Esophagus (tissue), 2 donors: ENCODE measurements at regions not wholly inside any gene's neighbourhood (a gene's known extent, or its start where the extent isn't known, plus 50 kb on each side); places are given as distances from the start of the nearest gene placed in this dataset.

ENCODE experiments used
- H3K27ac ChIP-seq, 2 donors: one replicate each; pipeline ENCODE4 v1.5.1; 2013; ENCODE audit warnings: low read depth in 2 of 2, mild to moderate bottlenecking in 2 of 2, inconsistent platforms in 1 of 2, low read length in 1 of 2, moderate library complexity in 1 of 2
- H3K27me3 ChIP-seq, 2 donors: one replicate each; pipeline ENCODE4 v1.6.1; 2013; ENCODE audit warnings: low read length in 2 of 2, control low read depth in 1 of 2, mild to moderate bottlenecking in 1 of 2; ENCODE audit not compliant: insufficient read depth in 2 of 2, control insufficient read depth in 1 of 2
- H3K36me3 ChIP-seq, 2 donors: one replicate each; pipeline ENCODE4 v1.6.1; 2013; ENCODE audit warnings: low read length in 1 of 2; ENCODE audit not compliant: control insufficient read depth in 2 of 2, insufficient read depth in 2 of 2
- H3K4me1 ChIP-seq, 2 donors: one replicate each; pipeline ENCODE4 v1.6.1; 2013; ENCODE audit warnings: low read length in 1 of 2; ENCODE audit not compliant: control insufficient read depth in 2 of 2, insufficient read depth in 2 of 2
- H3K4me3 ChIP-seq, 2 donors: one replicate each; pipeline ENCODE4 v1.5.1; 2013; ENCODE audit warnings: low read length in 2 of 2, mild to moderate bottlenecking in 2 of 2, low read depth in 1 of 2, moderate library complexity in 1 of 2
- H3K9me3 ChIP-seq, 2 donors: one replicate each; pipeline ENCODE4 v1.6.1; 2013; ENCODE audit warnings: mild to moderate bottlenecking in 2 of 2, low read depth in 1 of 2, low read length in 1 of 2, moderate library complexity in 1 of 2; ENCODE audit not compliant: control insufficient read depth in 2 of 2, insufficient read depth in 1 of 2
- WGBS, 2 donors: extraction: QIAGEN DNeasy Blood & Tissue Kit; methylation state at CpG; one replicate each; pipeline ENCODE4 v1.1.7; 2013; 5-methylcytosine and 5-hydroxymethylcytosine counted together
- donor health status: healthy with polysubstance abuse.
- donor health status: Bipolar disorder and iron deficiency.

- Histone ChIP-seq H3K9me3 (peaks cover 0 to 3% of the 10 kb centered on the region in 2 donors), H3K4me3 (no peak overlapping the region), H3K27me3 (no peaks in the 10 kb centered on the region), H3K4me1 (no peaks in the 10 kb centered on the region), H3K27ac (no peak overlapping the region), H3K36me3 (no peaks in the 10 kb centered on the region)
- WGBS, 2 donors, result 38 to 50% methylated on average over 10 of the region's 10 CpGs
Measured at GRCh38 chr10:133035952-133036351, 51.8 kb upstream of the ADGRA1 start.

- Histone ChIP-seq H3K27ac (no peak overlapping the region), H3K27me3 (no peaks in the 10 kb centered on the region), H3K4me3 (no peak overlapping the region), H3K36me3 (no peaks in the 10 kb centered on the region), H3K4me1 (no peaks in the 10 kb centered on the region), H3K9me3 (peaks cover 0 to 2% of the 10 kb centered on the region in 2 donors)
- 64 to 75% methylated on average over 10 of the region's 10 CpGs for WGBS, 2 donors
Measured at GRCh38 chr10:133034762-133035161, 53.0 kb upstream of the ADGRA1 start.

- Histone ChIP-seq H3K36me3 (no peaks in the 10 kb centered on the region), H3K4me3 (no peak overlapping the region), H3K27ac (no peak overlapping the region), H3K4me1 (no peaks in the 10 kb centered on the region), H3K27me3 (no peaks in the 10 kb centered on the region), H3K9me3 (no peaks in the 10 kb centered on the region)
- 82 to 83% methylated on average over 10 of the region's 10 CpGs for WGBS, 2 donors
Measured at GRCh38 chr10:133034092-133034491, 53.6 kb upstream of the ADGRA1 start.

- H3K36me3 ChIP-seq, result no peaks in the 10 kb centered on the region
- no peaks in the 10 kb centered on the region for H3K9me3 ChIP-seq
- 81 to 83% methylated on average over 11 of the region's 11 CpGs for WGBS, 2 donors
- no peaks in the 10 kb centered on the region for H3K27me3 ChIP-seq
- no peak overlapping the region for H3K4me3 ChIP-seq
- H3K4me1 ChIP-seq, result no peaks in the 10 kb centered on the region
- no peak overlapping the region for H3K27ac ChIP-seq
Measured at GRCh38 chr10:133033742-133034048, 54.0 kb upstream of the ADGRA1 start.

- Histone ChIP-seq H3K9me3 (no peaks in the 10 kb centered on the region), H3K4me1 (no peaks in the 10 kb centered on the region), H3K27me3 (no peaks in the 10 kb centered on the region), H3K27ac (no peak overlapping the region), H3K4me3 (no peak overlapping the region), H3K36me3 (no peaks in the 10 kb centered on the region)
- 75 to 77% methylated on average over 20 of the region's 20 CpGs for WGBS, 2 donors
Measured at GRCh38 chr10:133032976-133033741, 54.6 kb upstream of the ADGRA1 start.

GRCh38 chr10:133032231-133032630, 55.5 kb upstream of the ADGRA1 start:
- Histone ChIP-seq H3K27me3 (no peaks in the 10 kb centered on the region), H3K9me3 (no peaks in the 10 kb centered on the region), H3K4me1 (no peaks in the 10 kb centered on the region), H3K4me3 (no peak overlapping the region), H3K27ac (no peak overlapping the region), H3K36me3 (no peaks in the 10 kb centered on the region)
- 93% methylated on average over 13 of the region's 13 CpGs for whole genome bisulfite sequencing, 2 donors

- Histone ChIP-seq H3K4me3 (no peak overlapping the region), H3K9me3 (no peaks in the 10 kb centered on the region), H3K27me3 (no peaks in the 10 kb centered on the region), H3K36me3 (no peaks in the 10 kb centered on the region), H3K27ac (no peak overlapping the region), H3K4me1 (no peaks in the 10 kb centered on the region)
- WGBS, 2 donors, result 76 to 82% methylated on average over 15 to 19 of the region's 19 CpGs
Measured at GRCh38 chr10:133031541-133032125, 56.1 kb upstream of the ADGRA1 start.

GRCh38 chr10:133030781-133031180, 56.9 kb upstream of the ADGRA1 start:
- H3K27me3 ChIP-seq, result no peaks in the 10 kb centered on the region
- no peaks in the 10 kb centered on the region for H3K4me1 ChIP-seq
- no peak overlapping the region for H3K4me3 ChIP-seq
- H3K36me3 ChIP-seq, result no peaks in the 10 kb centered on the region
- no peaks in the 10 kb centered on the region for H3K9me3 ChIP-seq
- 33 to 43% methylated on average over 28 of the region's 28 CpGs for WGBS, 2 donors
- no peak overlapping the region for H3K27ac ChIP-seq

GRCh38 chr10:133030126-133030525, 57.6 kb upstream of the ADGRA1 start:
- H3K4me1 ChIP-seq, result no peaks in the 10 kb centered on the region
- H3K36me3 ChIP-seq, result no peaks in the 10 kb centered on the region
- no peak overlapping the region for H3K27ac ChIP-seq
- H3K4me3 ChIP-seq, result no peak overlapping the region
- H3K9me3 ChIP-seq, result no peaks in the 10 kb centered on the region
- 63 to 69% methylated on average over 23 of the region's 23 CpGs for WGBS, 2 donors
- no peaks in the 10 kb centered on the region for H3K27me3 ChIP-seq

- no peak overlapping the region for H3K27ac ChIP-seq
- no peaks in the 10 kb centered on the region for H3K36me3 ChIP-seq
- no peaks in the 10 kb centered on the region for H3K27me3 ChIP-seq
- H3K4me3 ChIP-seq, result no peak overlapping the region
- H3K9me3 ChIP-seq, result no peaks in the 10 kb centered on the region
- no peaks in the 10 kb centered on the region for H3K4me1 ChIP-seq
- 87 to 88% methylated on average over 16 of the region's 16 CpGs for WGBS, 2 donors
Measured at GRCh38 chr10:133028956-133029355, 58.8 kb upstream of the ADGRA1 start.
